Thoracic aorta (tissue), 2 donors: ENCODE measurements at regions not wholly inside any gene's neighbourhood (a gene's known extent, or its start where the extent isn't known, plus 50 kb on each side); places are given as distances from the start of the nearest gene placed in this dataset.

ENCODE experiments used
- ATAC-seq: fragments of 150-250 bp; one replicate; pipeline ENCODE4 v1.8.0; 2017; ENCODE audit warnings: low read depth; ENCODE audit not compliant: insufficient number of reproducible peaks, low FRiP score
- DNase-seq: peaks from one replicate; pipeline ENCODE4 v3.0.0-alpha.2; 2020; ENCODE audit warnings: low spot score
- H3K27ac ChIP-seq, 2 donors: fragments of 200-600 bp; sonication (generic); 1 replicate in 1 of 2; 2 replicates in 1 of 2; pipeline ENCODE4 v1.5.1; 2016; ENCODE audit warnings: mild to moderate bottlenecking in 2 of 2, moderate library complexity in 2 of 2
- H3K27me3 ChIP-seq: fragments of 200-600 bp; sonication (generic); replicated peaks from 2 replicates; pipeline ENCODE4 v1.6.0; 2016; ENCODE audit warnings: mild to moderate bottlenecking; ENCODE audit not compliant: insufficient read depth
- H3K36me3 ChIP-seq: fragments of 200-600 bp; sonication (generic); one replicate; pipeline ENCODE4 v1.5.1; 2016
- H3K4me1 ChIP-seq, 2 donors: fragments of 200-600 bp; sonication (generic); 1 replicate in 1 of 2; 2 replicates in 1 of 2; pipeline versions ENCODE4 v1.5.1 to v1.6.0; 2016; ENCODE audit warnings: low read depth in 2 of 2, mild to moderate bottlenecking in 1 of 2; ENCODE audit not compliant: control insufficient read depth in 1 of 2
- H3K4me3 ChIP-seq: fragments of 200-600 bp; sonication (generic); 2 replicates; pipeline ENCODE4 v1.5.1; 2016; ENCODE audit warnings: mild to moderate bottlenecking
- H3K9me3 ChIP-seq: fragments of 200-600 bp; sonication (generic); 2 replicates; pipeline ENCODE4 v1.5.1; 2016
- CTCF ChIP-seq: fragments of 200-600 bp; sonication (generic); IDR thresholded peaks from one replicate; pipeline ENCODE4 v1.5.1; 2019; ENCODE audit warnings: antibody characterized with exemption

- ATAC-seq: no peak
- Histone ChIP-seq H3K9me3 (no peaks in the 10 kb centered on the region), H3K27me3 (no peaks in the 10 kb centered on the region), H3K27ac (no peak overlapping the region), H3K4me3 (no peak overlapping the region), H3K36me3 (no peaks in the 10 kb centered on the region), H3K4me1 (peaks cover 0 to 5% of the 10 kb centered on the region in 2 donors)
- TF ChIP-seq CTCF: no peak
- no peak for DNase-seq
Observed at GRCh38 chr13:74465271-74465670, 331.1 kb upstream of the KLF12 start.

GRCh38 chr13:74464670-74465069 lies 330.5 kb upstream of the KLF12 start:
- ATAC-seq: no peak
- Histone ChIP-seq H3K9me3 (no peaks in the 10 kb centered on the region), H3K36me3 (no peaks in the 10 kb centered on the region), H3K4me1 (peaks cover 0 to 5% of the 10 kb centered on the region in 2 donors), H3K4me3 (no peak overlapping the region), H3K27ac (no peak overlapping the region), H3K27me3 (no peaks in the 10 kb centered on the region)
- TF ChIP-seq CTCF: no peak
- DNase-seq: no peak

- Histone ChIP-seq H3K4me3 (no peak overlapping the region), H3K36me3 (no peaks in the 10 kb centered on the region), H3K27me3 (no peaks in the 10 kb centered on the region), H3K9me3 (no peaks in the 10 kb centered on the region), H3K27ac (no peak overlapping the region), H3K4me1 (peaks cover 0 to 5% of the 10 kb centered on the region in 2 donors)
- ATAC-seq (no peak), DNase-seq (no peak)
- TF ChIP-seq CTCF: no peak
Observed at GRCh38 chr13:74461011-74461410, 326.8 kb upstream of the KLF12 start.

GRCh38 chr13:74452881-74453280 lies 318.7 kb upstream of the KLF12 start:
- no peak overlapping the region for H3K4me3 ChIP-seq
- H3K36me3 ChIP-seq: no peaks in the 10 kb centered on the region
- no peaks in the 10 kb centered on the region for H3K9me3 ChIP-seq
- H3K4me1 ChIP-seq: peaks cover 4 to 12% of the 10 kb centered on the region in 2 donors
- H3K27me3 ChIP-seq: no peaks in the 10 kb centered on the region
- no peak for DNase-seq
- no peak for TF ChIP-seq CTCF
- H3K27ac ChIP-seq: no peak overlapping the region
- no peak for ATAC-seq

- Histone ChIP-seq H3K4me3 (no peak overlapping the region), H3K27me3 (no peaks in the 10 kb centered on the region), H3K4me1 (peaks cover 4 to 12% of the 10 kb centered on the region in 2 donors), H3K36me3 (no peaks in the 10 kb centered on the region), H3K27ac (no peak overlapping the region), H3K9me3 (no peaks in the 10 kb centered on the region)
- TF ChIP-seq CTCF: no peak
- DNase-seq: no peak
- no peak for ATAC-seq
Observed at GRCh38 chr13:74452176-74452575, 318.0 kb upstream of the KLF12 start.
